ENCODE measurements at regions not wholly inside any gene's neighbourhood (a gene's known extent, or its start where the extent isn't known, plus 50 kb on each side); places are given as distances from the start of the nearest gene placed in this dataset.

DNA sequence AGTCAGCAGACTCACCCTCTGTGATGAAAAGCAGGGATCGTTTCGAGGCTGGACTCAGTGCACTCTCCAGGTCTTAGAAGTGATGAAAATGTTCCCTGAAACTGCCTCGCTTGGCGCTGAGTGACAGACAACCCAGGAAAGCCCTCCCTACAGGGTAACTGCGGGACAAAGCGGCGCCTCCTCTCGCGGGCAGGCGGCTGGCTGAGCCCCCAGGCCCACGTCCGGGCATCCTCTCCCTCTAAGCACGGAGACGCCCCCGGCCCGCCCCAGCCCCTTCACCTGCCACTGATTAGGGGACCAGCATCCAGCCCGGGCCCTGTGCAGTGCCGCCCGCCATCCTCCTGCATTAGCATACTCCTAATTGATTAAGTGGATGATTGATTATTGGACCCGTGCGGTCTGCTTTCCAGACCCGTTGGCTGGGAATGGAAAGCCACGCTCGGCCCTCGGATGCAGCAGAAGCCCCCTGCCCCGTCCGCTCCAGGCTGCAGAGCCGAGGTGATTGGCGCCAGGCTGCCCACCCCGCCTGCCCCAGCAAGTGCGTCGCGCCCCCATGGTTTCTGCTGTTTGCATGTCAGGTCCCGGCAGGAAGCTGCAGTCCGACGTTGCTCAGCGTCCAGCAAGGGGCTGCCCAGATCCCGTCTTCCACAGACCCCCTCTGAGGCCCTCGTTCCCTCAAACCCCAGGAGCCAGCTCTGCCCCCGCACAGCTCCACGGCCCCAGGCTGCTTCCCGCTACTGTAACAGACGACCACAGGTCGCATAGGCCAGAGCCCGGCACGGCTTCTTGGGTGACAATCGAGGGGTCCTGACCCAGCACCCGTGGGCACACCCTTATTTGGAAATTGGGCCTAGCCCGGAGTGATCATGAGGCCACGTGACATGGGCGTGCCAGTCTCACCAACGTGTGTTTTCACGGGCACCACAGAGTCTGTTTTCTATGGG is 131.6 kb downstream of the DLL1 start:
- no peaks in the 10 kb centered on the region for H3K9me2 ChIP-seq
- H3K9me3 ChIP-seq, result no peaks in the 10 kb centered on the region
- WGBS (ENCODE audit: low lambda C conversion rate), result 69% methylated on average over 23 of the region's 53 CpGs
- H3K27me3 ChIP-seq (ENCODE audit: insufficient read depth), result no peaks in the 10 kb centered on the region
- ChIA-PET POLR2A (no interaction called here), CTCF (no interaction called here)
- no peaks in the 10 kb centered on the region for H3K4me1 ChIP-seq (ENCODE audit: control insufficient read depth in 1 of 2, insufficient read depth in 2 of 2, low read depth in 1 of 2, low read length in 1 of 2)
- no peak overlapping the region for H3K4me2 ChIP-seq
- H3K4me3 ChIP-seq (ENCODE audit: low read depth in 2 of 2, low read length in 1 of 2), result no peak overlapping the region
- no peaks in the 10 kb centered on the region for H3K79me2 ChIP-seq (ENCODE audit: insufficient read depth)
- no peaks in the 10 kb centered on the region for H3F3A ChIP-seq (replicated peaks; ENCODE audit: insufficient read depth)
- TF ChIP-seq EZH2phosphoT487 (IDR thresholded peaks at IDR 0.05; ENCODE audit: borderline replicate concordance, low read depth) (no peak), TEAD4 (IDR thresholded peaks at IDR 0.05; ENCODE audit: borderline replicate concordance, insufficient read depth) (no peak), ZBTB33 (IDR thresholded peaks at IDR 0.05; ENCODE audit: borderline replicate concordance, low read depth) (no peak), SIN3A (IDR thresholded peaks at IDR 0.05; ENCODE audit: borderline replicate concordance, low read depth, low read length) (no peak), RAD21 (IDR thresholded peaks at IDR 0.05; ENCODE audit: low read length) (no peak), RXRA (IDR thresholded peaks at IDR 0.05; ENCODE audit: borderline replicate concordance, low read depth) (no peak), MEF2A (IDR thresholded peaks at IDR 0.05; ENCODE audit: borderline replicate concordance, low read depth) (no peak), NFIC (IDR thresholded peaks at IDR 0.05; ENCODE audit: borderline replicate concordance) (no peak), FOSL2 (IDR thresholded peaks at IDR 0.05; ENCODE audit: borderline replicate concordance, low read depth) (no peak), IRF3 (IDR thresholded peaks at IDR 0.05; ENCODE audit: low read depth, low read length) (no peak), FOXM1 (IDR thresholded peaks at IDR 0.05; ENCODE audit: low read depth) (no peak), ELF1 (IDR thresholded peaks at IDR 0.05) (no peak), YY1 (IDR thresholded peaks at IDR 0.05; ENCODE audit: low read depth) (no peak), EP300 (IDR thresholded peaks at IDR 0.05; ENCODE audit: borderline replicate concordance in 1 of 2, low read depth in 1 of 2, low read length in 1 of 2) (no peak), CHD2 (IDR thresholded peaks at IDR 0.05; ENCODE audit: low read length, partially characterized antibody) (no peak), SMC3 (IDR thresholded peaks at IDR 0.05; ENCODE audit: low read depth, low read length) (no peak), RCOR1 (IDR thresholded peaks at IDR 0.05; ENCODE audit: low read length) (no peak), FOXJ3 (CRISPR knock-in tag; IDR thresholded peaks at IDR 0.05) (no peak)
- TF ChIP-seq, protein P1, sequence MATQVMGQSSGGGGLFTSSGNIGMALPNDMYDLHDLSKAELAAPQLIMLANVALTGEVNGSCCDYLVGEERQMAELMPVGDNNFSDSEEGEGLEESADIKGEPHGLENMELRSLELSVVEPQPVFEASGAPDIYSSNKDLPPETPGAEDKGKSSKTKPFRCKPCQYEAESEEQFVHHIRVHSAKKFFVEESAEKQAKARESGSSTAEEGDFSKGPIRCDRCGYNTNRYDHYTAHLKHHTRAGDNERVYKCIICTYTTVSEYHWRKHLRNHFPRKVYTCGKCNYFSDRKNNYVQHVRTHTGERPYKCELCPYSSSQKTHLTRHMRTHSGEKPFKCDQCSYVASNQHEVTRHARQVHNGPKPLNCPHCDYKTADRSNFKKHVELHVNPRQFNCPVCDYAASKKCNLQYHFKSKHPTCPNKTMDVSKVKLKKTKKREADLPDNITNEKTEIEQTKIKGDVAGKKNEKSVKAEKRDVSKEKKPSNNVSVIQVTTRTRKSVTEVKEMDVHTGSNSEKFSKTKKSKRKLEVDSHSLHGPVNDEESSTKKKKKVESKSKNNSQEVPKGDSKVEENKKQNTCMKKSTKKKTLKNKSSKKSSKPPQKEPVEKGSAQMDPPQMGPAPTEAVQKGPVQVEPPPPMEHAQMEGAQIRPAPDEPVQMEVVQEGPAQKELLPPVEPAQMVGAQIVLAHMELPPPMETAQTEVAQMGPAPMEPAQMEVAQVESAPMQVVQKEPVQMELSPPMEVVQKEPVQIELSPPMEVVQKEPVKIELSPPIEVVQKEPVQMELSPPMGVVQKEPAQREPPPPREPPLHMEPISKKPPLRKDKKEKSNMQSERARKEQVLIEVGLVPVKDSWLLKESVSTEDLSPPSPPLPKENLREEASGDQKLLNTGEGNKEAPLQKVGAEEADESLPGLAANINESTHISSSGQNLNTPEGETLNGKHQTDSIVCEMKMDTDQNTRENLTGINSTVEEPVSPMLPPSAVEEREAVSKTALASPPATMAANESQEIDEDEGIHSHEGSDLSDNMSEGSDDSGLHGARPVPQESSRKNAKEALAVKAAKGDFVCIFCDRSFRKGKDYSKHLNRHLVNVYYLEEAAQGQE (IDR thresholded peaks at IDR 0.05; ENCODE audit: low read depth, low read length), result no peak
- TF ChIP-seq, protein P2, sequence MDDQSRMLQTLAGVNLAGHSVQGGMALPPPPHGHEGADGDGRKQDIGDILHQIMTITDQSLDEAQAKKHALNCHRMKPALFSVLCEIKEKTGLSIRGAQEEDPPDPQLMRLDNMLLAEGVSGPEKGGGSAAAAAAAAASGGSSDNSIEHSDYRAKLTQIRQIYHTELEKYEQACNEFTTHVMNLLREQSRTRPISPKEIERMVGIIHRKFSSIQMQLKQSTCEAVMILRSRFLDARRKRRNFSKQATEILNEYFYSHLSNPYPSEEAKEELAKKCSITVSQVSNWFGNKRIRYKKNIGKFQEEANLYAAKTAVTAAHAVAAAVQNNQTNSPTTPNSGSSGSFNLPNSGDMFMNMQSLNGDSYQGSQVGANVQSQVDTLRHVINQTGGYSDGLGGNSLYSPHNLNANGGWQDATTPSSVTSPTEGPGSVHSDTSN (IDR thresholded peaks at IDR 0.05), result no peak
- H3K9ac ChIP-seq, result no peak overlapping the region
- no peaks in the 10 kb centered on the region for H3K36me3 ChIP-seq (replicated peaks in 1 of 2; ENCODE audit: control insufficient read depth in 1 of 2, insufficient read depth in 2 of 2, low read length in 1 of 2)
- H3K27ac ChIP-seq (ENCODE audit: low read depth in 2 of 2, low read length in 1 of 2), result no peak overlapping the region
- H2AFZ ChIP-seq (ENCODE audit: low read depth), result no peak overlapping the region
- no peak for DNase-seq
- H4K20me1 ChIP-seq (ENCODE audit: insufficient read depth), result no peaks in the 10 kb centered on the region

Data from SK-N-SH (cell line).